Stromal cell of bone marrow (primary cell): ENCODE measurements at regions not wholly inside any gene's neighbourhood (a gene's known extent, or its start where the extent isn't known, plus 50 kb on each side); places are given as distances from the start of the nearest gene placed in this dataset.

ENCODE experiments used
- DNase-seq: peaks from one replicate; pipeline ENCODE4 v3.0.0-alpha.2; 2012; ENCODE audit warnings: low read depth

- DNase-seq: no peak
These were observed 413.6 kb downstream of the ENC1 start for GRCh38 chr5:74226716-74227485.

GRCh38 chr5:74225587-74225986, 414.9 kb downstream of the ENC1 start:
- no peak for DNase-seq

GRCh38 chr5:74224331-74224730, 416.2 kb downstream of the ENC1 start:
- no peak for DNase-seq

- DNase-seq: no peak
These were observed 417.7 kb downstream of the ENC1 start for GRCh38 chr5:74222806-74223205.

- no peak for DNase-seq
These were observed 419.1 kb downstream of the ENC1 start for GRCh38 chr5:74221413-74221812.

GRCh38 chr5:74216012-74216411, 424.5 kb downstream of the ENC1 start:
- DNase-seq: no peak

GRCh38 chr5:74212336-74212735, 428.2 kb downstream of the ENC1 start:
- no peak for DNase-seq

- no peak for DNase-seq
These were observed 431.0 kb downstream of the ENC1 start for GRCh38 chr5:74209571-74209970.

GRCh38 chr5:74206579-74207550, 433.7 kb downstream of the ENC1 start:
- peak; percentile 58 for DNase-seq

- no peak for DNase-seq
These were observed 434.6 kb downstream of the ENC1 start for GRCh38 chr5:74205767-74206578.

GRCh38 chr5:74201334-74202081, 439.0 kb downstream of the ENC1 start:
- DNase-seq: no peak

GRCh38 chr5:74200560-74200959, 440.0 kb downstream of the ENC1 start:
- no peak for DNase-seq

- DNase-seq: no peak
These were observed 440.9 kb downstream of the ENC1 start for GRCh38 chr5:74199436-74200210.

- no peak for DNase-seq
These were observed 441.5 kb downstream of the ENC1 start for GRCh38 chr5:74199005-74199404.

- DNase-seq: no peak
These were observed 442.4 kb downstream of the ENC1 start for GRCh38 chr5:74198156-74198555.

GRCh38 chr5:74196233-74196632, 444.3 kb downstream of the ENC1 start:
- DNase-seq: no peak

GRCh38 chr5:74194196-74194595, 446.3 kb downstream of the ENC1 start:
- DNase-seq: no peak

GRCh38 chr5:74192606-74193299, 447.8 kb downstream of the ENC1 start:
- DNase-seq: no peak

- no peak for DNase-seq
These were observed 452.0 kb downstream of the ENC1 start for GRCh38 chr5:74188351-74189105.
